ENCODE measurements at regions not wholly inside any gene's neighbourhood (a gene's known extent, or its start where the extent isn't known, plus 50 kb on each side); places are given as distances from the start of the nearest gene placed in this dataset.

DNA sequence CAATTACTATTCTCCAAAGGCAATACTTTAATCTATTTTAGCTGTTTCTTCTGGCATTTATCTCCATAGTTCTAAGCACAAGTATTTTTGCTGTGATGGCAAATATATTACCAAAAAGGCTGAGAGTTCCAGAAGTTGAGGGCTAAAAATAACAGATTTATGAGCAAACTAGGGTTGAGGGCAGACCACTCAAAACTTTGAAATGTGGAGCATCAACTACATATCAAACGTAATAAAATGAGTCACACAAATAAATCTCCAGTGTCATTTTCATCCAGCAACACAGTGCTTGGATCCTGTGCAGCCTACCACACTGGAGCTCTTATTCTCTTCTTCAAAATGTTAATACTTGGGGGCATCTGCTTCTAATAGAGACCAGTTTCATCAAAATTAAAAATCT, 163.9 kb downstream of the HS3ST1 start:
- no peak for DNase-seq

DNA sequence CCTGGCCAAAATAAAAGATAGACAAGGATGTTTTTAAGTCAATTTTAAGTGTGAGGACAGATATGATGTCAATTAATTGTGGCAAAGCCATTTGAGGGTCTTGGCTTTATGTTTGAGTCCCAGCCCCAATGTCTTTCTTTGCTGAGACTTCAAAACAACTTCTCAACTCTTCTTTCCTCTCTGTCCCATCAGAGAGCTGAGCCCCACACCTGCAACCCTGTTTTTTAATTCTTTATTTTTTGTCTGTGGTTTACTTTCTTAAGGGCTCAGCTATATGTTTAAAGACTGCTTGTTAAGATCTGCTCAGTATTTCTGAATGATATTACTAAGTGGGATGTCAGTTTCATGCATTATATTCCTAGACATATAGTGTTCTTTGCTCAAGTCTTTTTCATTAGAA, 164.3 kb downstream of the HS3ST1 start:
- DNase-seq, result no peak

DNA sequence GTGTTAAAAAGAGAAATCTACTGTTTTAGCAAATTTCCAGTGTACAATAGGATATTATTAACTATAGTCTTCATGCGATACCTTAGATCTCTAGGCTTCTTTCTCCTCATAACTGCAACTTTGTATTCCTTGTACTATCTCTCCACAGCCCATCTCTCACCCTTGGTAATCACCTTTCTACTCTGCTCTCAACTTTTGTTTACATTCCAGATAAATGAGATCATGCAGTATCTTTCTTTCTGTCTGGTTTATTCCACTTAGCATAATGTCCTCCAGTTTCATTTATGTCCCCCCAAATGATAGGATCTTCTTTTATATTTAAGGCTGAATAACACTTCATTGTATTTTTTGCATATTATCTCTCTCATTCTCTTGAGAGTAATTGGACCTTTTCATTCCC, 165.5 kb downstream of the HS3ST1 start:
- DNase-seq, result no peak

DNA sequence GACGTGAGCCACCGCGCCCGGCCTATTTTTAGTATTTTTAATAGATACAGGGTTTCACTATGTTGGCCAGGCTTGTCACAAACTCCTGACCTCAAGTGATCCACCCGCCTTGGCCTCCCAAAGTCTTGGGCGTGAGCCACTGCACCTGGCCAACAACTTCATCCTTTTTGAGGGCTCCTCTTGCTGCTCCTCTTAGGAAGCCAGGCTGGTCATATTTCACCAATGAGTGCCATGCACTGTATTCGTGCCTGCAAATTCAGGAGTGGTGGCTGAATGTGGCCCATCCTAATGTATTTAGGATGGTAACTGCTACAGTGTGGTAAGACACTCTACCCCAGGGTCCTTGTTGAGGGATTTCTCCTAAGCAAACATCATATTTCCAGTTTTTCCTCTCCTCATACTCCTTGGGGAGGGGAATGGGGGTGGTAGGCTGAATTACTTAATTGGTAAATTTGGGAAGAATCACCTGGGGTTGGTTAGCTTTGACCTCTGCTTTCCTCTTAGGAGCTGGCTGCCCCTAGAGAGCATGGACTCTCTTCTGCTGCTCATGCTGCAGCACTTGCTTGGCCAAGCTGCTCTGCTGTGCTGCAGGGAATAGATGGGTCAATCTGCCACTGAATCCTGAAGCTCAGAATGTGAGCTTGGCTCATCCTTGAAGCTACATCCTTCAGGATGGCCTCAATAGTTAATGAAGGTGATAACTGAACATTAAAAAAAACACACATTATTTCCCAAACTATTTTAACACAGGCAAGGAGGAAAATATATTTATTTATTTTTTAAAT, 167.4 kb downstream of the HS3ST1 start:
- no peak for DNase-seq

DNA sequence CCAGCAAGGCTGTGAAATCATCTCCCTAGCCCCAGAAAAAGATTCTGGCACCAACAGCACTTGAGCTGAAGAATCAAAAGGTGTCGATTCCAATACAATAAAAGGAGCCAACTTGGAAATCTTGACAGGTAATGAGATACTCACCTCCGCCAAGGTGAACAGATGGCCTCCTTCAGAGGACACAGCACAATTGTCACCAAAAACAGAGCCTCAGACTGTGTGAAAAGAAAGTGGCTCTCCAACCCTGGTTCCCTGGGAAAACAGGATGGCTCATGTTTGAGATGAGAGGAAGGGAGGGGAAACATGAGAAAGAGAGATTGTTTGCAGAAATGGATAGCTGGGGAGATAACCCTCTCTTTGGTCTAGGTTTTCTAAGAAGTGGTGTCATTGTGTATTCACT, 168.9 kb downstream of the HS3ST1 start:
- no peak for DNase-seq

DNA sequence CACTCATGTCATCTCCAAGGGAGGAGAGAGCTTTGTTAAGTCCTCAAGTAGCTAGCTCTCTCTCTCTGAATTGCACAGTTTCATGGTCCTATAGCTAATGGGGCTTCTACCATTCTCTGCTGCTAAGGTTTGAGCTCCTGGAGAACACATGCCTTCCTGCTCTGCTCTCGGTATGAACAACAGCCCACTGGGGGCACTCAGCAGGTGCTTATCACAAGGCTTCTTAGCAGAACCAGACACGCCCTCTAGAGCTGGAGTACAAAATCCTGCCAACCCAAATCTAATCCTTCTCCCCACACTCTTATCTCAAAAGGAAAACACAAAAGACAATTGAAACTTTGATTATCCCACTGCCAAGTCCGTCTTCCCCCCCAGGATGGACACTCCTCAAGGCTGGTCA, 176.5 kb downstream of the HS3ST1 start:
- no peak for DNase-seq

GRCh38 chr4:11250510-11250909, 178.2 kb downstream of the HS3ST1 start:
- DNase-seq, result no peak

GRCh38 chr4:11232015-11232414, 196.7 kb downstream of the HS3ST1 start:
- DNase-seq, result no peak

- no peak for DNase-seq
Measured at GRCh38 chr4:11230866-11231265, 197.8 kb downstream of the HS3ST1 start.

GRCh38 chr4:11228530-11228929, 200.2 kb downstream of the HS3ST1 start:
- no peak for DNase-seq

GRCh38 chr4:11223311-11223710, 205.4 kb downstream of the HS3ST1 start:
- no peak for DNase-seq

GRCh38 chr4:11218692-11219091, 210.0 kb downstream of the HS3ST1 start:
- DNase-seq, result no peak

GRCh38 chr4:11216520-11216919, 212.2 kb downstream of the HS3ST1 start:
- DNase-seq, result no peak

DNA sequence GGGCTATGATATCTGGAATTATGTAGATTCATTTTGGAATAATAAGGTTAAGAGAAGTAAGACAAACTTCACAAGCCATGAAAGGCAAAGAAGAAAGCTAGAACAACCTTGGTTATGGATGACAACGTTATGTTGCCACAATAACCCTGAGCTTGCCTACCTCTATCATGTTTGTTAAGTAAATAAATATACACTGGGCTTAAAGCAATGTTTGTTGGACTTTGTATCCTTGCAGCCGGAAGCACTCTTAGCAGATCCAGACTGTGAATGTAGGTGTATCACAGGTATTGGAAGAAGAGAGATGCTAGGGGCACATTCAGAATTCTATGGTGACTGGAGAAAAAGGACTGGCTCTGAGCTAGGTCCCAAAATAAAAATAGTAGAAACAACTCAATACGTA, 214.4 kb downstream of the HS3ST1 start:
- DNase-seq, result no peak

GRCh38 chr4:11209826-11210225, 218.9 kb downstream of the HS3ST1 start:
- no peak for DNase-seq

DNA sequence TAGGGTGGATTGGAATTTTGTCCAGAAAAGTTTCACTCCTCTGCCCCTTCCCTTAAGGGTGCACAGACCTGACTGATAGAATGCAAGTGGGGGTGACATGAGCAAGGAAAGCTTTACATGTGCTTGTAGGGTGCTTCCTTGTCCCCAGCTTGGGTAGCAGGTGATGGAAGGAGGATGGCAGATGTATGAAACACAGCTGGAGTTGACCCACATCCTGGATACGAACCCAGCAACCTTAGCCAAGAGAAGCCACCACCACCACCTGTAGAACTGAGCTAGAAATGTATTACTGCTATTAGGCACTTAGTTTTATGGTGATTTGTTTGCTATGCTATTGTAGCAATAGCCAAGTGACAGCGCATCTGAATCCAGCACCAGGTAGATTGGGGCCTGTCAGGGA, 227.4 kb downstream of the HS3ST1 start:
- DNase-seq, result no peak

DNA sequence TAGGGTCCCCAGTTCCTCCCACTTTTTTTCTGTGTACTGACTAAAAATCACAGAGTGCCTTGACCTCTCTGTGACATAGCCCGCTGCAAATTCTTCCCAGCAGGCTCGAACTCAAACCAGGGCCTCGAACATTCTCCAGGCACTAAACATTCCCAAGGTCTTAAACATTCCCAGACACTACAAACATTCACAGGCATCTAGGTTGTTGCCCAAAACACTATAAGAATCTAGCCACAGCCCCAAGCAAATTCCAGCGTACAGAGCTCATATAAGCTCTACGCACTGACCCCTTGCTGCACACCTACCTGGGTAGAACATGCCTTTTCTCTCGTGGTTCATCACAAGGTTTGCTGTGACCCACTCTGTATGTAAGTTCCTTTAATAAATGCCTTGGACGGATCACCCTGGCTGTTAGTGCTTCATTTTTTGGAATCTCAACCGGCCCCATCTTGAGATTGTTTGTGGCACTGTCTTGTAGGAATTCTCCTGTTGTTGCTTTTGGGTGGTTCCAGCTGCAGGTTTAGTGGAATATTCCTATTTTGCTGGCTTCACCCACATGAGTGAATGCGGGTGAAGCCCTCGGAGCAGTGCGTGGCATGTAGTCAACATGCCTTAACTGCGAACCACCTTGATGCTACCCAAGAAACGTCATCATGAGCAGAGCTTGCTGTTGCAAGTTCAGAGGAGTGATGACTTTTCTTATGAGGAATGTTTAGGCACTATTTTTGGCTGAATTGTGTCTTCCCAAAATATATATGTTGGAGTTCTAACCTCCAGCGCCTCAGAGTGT, 230.0 kb downstream of the HS3ST1 start:
- no peak for DNase-seq

GRCh38 chr4:11197631-11198341, 230.9 kb downstream of the HS3ST1 start:
- no peak for DNase-seq

DNA sequence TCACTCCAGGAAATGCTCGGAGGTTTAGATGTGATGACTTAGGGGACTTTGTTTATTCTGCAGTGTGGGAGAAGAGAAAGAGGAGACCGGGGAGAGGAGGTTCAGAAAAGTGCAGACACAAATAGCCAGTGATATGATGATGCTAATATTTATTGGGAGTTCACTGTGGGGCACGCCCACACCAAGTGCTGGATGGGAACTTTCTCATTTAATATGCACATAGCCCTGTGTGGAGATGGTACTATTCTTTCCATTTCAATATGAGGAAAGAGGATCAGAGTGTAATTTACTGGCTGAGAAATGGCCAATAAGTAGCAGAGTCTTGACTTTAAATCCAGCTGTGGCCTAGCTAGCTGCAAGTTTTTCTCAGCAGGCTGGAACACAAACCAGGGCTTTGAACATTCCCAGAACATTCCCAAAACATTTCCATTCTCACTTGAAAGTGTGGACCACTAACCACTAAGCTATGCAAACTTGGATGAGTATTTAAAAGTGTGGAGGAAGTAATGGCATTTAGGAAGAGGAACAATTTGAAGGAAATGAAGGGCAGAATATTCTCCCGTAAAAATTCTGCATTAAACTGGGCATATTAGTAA, 231.7 kb downstream of the HS3ST1 start:
- no peak for DNase-seq

DNA sequence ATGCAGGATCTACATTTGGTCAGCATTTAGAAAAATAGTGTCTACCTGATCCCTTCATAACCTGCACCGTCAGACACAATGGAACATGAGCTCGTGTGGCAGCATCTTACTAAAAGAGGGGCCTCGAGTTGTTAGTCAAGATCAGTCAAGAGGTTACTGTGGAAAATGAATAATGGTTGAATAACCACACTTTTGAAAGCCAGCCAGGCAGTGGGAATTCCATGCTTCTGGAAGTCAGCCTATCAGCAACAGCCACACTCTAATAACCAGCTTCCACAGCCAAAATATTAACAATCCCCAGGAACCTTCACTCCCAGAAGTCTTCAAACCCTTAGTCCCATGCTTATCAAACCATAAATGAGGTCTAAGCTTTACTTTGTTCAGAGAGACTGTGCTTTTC, 234.3 kb downstream of the HS3ST1 start:
- no peak for DNase-seq

- no peak for DNase-seq
Measured at GRCh38 chr4:11189756-11190155, 238.9 kb downstream of the HS3ST1 start.

DNA sequence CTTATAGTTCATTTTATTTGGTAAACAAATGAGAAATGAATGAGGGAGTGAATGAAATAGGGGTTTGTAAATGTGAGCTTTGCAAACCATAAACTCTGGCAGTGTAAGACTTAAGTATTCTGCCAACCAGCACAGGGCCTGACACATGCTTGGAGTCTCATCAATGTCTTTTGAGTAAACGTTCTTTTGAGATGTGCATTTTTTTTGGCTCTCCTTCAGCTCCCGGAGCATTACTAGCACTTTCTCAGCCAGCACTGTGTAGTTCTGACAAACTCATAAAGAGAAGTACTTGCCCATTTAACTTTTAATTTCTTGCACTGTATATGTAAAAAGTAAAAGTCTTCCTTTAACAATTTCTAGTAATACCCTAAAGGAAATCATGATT, 245.3 kb downstream of the HS3ST1 start:
- DNase-seq, result no peak

GRCh38 chr4:11182586-11183355, 245.9 kb downstream of the HS3ST1 start:
- no peak for DNase-seq

All from NCI-H1436 (cell line).